ENCODE measurements at regions not wholly inside any gene's neighbourhood (a gene's known extent, or its start where the extent isn't known, plus 50 kb on each side); places are given as distances from the start of the nearest gene placed in this dataset.
"Not testable (repeated sequence)": the region's sequence is repeated elsewhere in the genome, so short reads cannot be mapped to it uniquely, and the experiment has no call there.

- not testable (repeated sequence) for H3K4me3 ChIP-seq (ENCODE audit: control extremely low read depth in 1 of 5, extremely low read depth in 1 of 5, insufficient read depth in 1 of 5, low read depth in 2 of 5, low read length in 4 of 5); H3K9ac ChIP-seq (ENCODE audit: low read length); H3K27me3 ChIP-seq (replicated peaks in 1 of 4; ENCODE audit: control extremely low read depth in 1 of 4, control insufficient read depth in 3 of 4, insufficient read depth in 4 of 4, low read length in 3 of 4); H3K79me2 ChIP-seq (ENCODE audit: control insufficient read depth, insufficient read depth, low read length); H3K36me3 ChIP-seq (replicated peaks in 1 of 2; ENCODE audit: control extremely low read depth in 1 of 2, control insufficient read depth in 1 of 2, extremely low read depth in 1 of 2, insufficient read depth in 2 of 2, low read length in 1 of 2); H3K9me3 Mint-ChIP-seq (ENCODE audit: insufficient read depth); H4K20me1 ChIP-seq (ENCODE audit: control insufficient read depth, insufficient read depth, low read length, poor library complexity, severe bottlenecking); H3K27me3 Mint-ChIP-seq
- Mint-ChIP-seq H3K4me3 (peak overlapping the region; percentile 48), H3K27ac (peak overlapping the region; percentile 84), H3K4me1 (peaks cover 51% of the 10 kb centered on the region)
- ChIA-PET POLR2A (interaction anchor here (0.6 to 1.4 kb wide), 4 partner anchors 120 to 1545 kb away, joined by 3 to 5 read pairs (median 4); no protein-coding TSS in a partner anchor), CTCF (interaction anchor here (0.8 to 7.4 kb wide), 8 partner anchors 26 to 671 kb away, joined by 3 to 48 read pairs (median 4); no protein-coding TSS in a partner anchor)
- peak; percentile 82 for DNase-seq
- peaks cover 1 to 16% (median 2%) of the 10 kb centered on the region in 3 donors for H3K9me3 ChIP-seq (ENCODE audit: control extremely low read depth in 1 of 3, control insufficient read depth in 2 of 3, insufficient read depth in 1 of 3, low read length in 2 of 3)
- H3K4me1 ChIP-seq (ENCODE audit: control insufficient read depth in 2 of 2, insufficient read depth in 2 of 2, low read length in 2 of 2) = peaks cover 28 to 40% of the 10 kb centered on the region in 2 donors
- 36% methylated on average over 7 of the region's 8 CpGs for WGBS (ENCODE audit: insufficient coverage)
- H3K4me2 ChIP-seq (replicated peaks; ENCODE audit: low read depth, low read length, poor library complexity, severe bottlenecking) = peak overlapping the region; percentile 43
- H2AFZ ChIP-seq (ENCODE audit: insufficient read depth, low read depth, low read length, poor library complexity, severe bottlenecking) = peak overlapping the region; percentile 52
- peak; percentile 96 for ATAC-seq (ENCODE audit: low read depth)
- intact Hi-C loops (cut with micrococcal nuclease) = loop anchor here (1.0 to 5.0 kb wide), 3 partner anchors 45 to 162 kb away; no protein-coding TSS in a partner anchor
- peak overlapping the region; percentile 34 to 45 for H3K27ac ChIP-seq (ENCODE audit: low read length in 2 of 2)
Measured at GRCh38 chr13:50755862-50756685, 87.4 kb downstream of the DLEU7 start.

GRCh38 chr13:50757008-50757407 is 86.5 kb downstream of the DLEU7 start:
- intact Hi-C loops (cut with micrococcal nuclease) = loop anchor here (2.0 to 5.0 kb wide), 2 partner anchors 44 to 155 kb away; no protein-coding TSS in a partner anchor
- H3K4me2 ChIP-seq (replicated peaks; ENCODE audit: low read depth, low read length, poor library complexity, severe bottlenecking) = no peak overlapping the region
- TF ChIP-seq EZH2 (IDR thresholded peaks at IDR 0.05; ENCODE audit: borderline replicate concordance, insufficient read depth, low read depth, low read length, poor library complexity, severe bottlenecking) = no peak
- TF ChIP-seq CTCF (IDR thresholded peaks at IDR 0.05) = no peak
- H3K4me3 Mint-ChIP-seq = no peak overlapping the region
- no peak overlapping the region for H3K4me3 ChIP-seq (ENCODE audit: control extremely low read depth in 1 of 5, extremely low read depth in 1 of 5, insufficient read depth in 1 of 5, low read depth in 2 of 5, low read length in 4 of 5)
- POLR2A ChIA-PET = interaction anchor here (0.6 to 1.4 kb wide), 3 partner anchors 162 to 1546 kb away, joined by 3 to 5 read pairs (median 3); no protein-coding TSS in a partner anchor
- H3K9me3 ChIP-seq (ENCODE audit: control extremely low read depth in 1 of 3, control insufficient read depth in 2 of 3, insufficient read depth in 1 of 3, low read length in 2 of 3) = peaks cover 1 to 16% (median 2%) of the 10 kb centered on the region in 3 donors
- H3K4me1 Mint-ChIP-seq = peaks cover 45% of the 10 kb centered on the region
- H3K27me3 Mint-ChIP-seq = no peaks in the 10 kb centered on the region
- peaks cover 19 to 33% of the 10 kb centered on the region in 2 donors for H3K4me1 ChIP-seq (ENCODE audit: control insufficient read depth in 2 of 2, insufficient read depth in 2 of 2, low read length in 2 of 2)
- H3K9me3 Mint-ChIP-seq (ENCODE audit: insufficient read depth) = peaks cover 4% of the 10 kb centered on the region
- 100% methylated on average over 1 of the region's 3 CpGs for WGBS (ENCODE audit: insufficient coverage)
- H3K27ac ChIP-seq (ENCODE audit: low read length in 2 of 2) = no peak overlapping the region
- no peaks in the 10 kb centered on the region for H3K27me3 ChIP-seq (replicated peaks in 1 of 4; ENCODE audit: control extremely low read depth in 1 of 4, control insufficient read depth in 3 of 4, insufficient read depth in 4 of 4, low read length in 3 of 4)
- peak overlapping the region; percentile 84 for H3K27ac Mint-ChIP-seq
- no peak overlapping the region for H3K9ac ChIP-seq (ENCODE audit: low read length)
- H4K20me1 ChIP-seq (ENCODE audit: control insufficient read depth, insufficient read depth, low read length, poor library complexity, severe bottlenecking) = no peaks in the 10 kb centered on the region
- no peaks in the 10 kb centered on the region for H3K36me3 ChIP-seq (replicated peaks in 1 of 2; ENCODE audit: control extremely low read depth in 1 of 2, control insufficient read depth in 1 of 2, extremely low read depth in 1 of 2, insufficient read depth in 2 of 2, low read length in 1 of 2)
- DNase-seq (no peak), ATAC-seq (ENCODE audit: low read depth) (no peak)
- CTCF ChIA-PET = interaction anchor here (1.4 to 7.4 kb wide), 4 partner anchors 26 to 155 kb away, joined by 3 to 48 read pairs (median 8); no protein-coding TSS in a partner anchor
- no peak overlapping the region for H2AFZ ChIP-seq (ENCODE audit: insufficient read depth, low read depth, low read length, poor library complexity, severe bottlenecking)
- no peaks in the 10 kb centered on the region for H3K79me2 ChIP-seq (ENCODE audit: control insufficient read depth, insufficient read depth, low read length)
